OCI-LY1 (cell line): ENCODE measurements at regions not wholly inside any gene's neighbourhood (a gene's known extent, or its start where the extent isn't known, plus 50 kb on each side); places are given as distances from the start of the nearest gene placed in this dataset.

Experiments
- H2AFZ ChIP-seq: fragments of 200-600 bp; sonication (generic), shearing (Covaris generic); 2 replicates; pipeline ENCODE4 v1.6.0; 2014; ENCODE audit warnings: antibody characterized with exemption, mild to moderate bottlenecking, low read length
- H3F3A ChIP-seq: fragments of 200-600 bp; sonication (generic), shearing (Covaris generic); 2 replicates; pipeline ENCODE4 v1.6.0; 2014; ENCODE audit warnings: mild to moderate bottlenecking, antibody characterized with exemption, low read length, moderate library complexity; ENCODE audit not compliant: insufficient read depth
- H3K27ac ChIP-seq: fragments of 200-600 bp; sonication (generic); 2 replicates; pipeline ENCODE4 v1.5.1; 2014; ENCODE audit warnings: low read length, mixed run types, mild to moderate bottlenecking, low read depth; ENCODE audit not compliant: poor library complexity, severe bottlenecking
- H3K27me3 ChIP-seq: fragments of 200-600 bp; sonication (generic); 2 replicates; pipeline ENCODE4 v1.6.0; 2014; ENCODE audit warnings: antibody characterized with exemption, mild to moderate bottlenecking, low read length, moderate library complexity; ENCODE audit not compliant: insufficient read depth
- H3K36me3 ChIP-seq: fragments of 200-600 bp; sonication (generic); 2 replicates; pipeline ENCODE4 v1.6.1; 2014; ENCODE audit warnings: mild to moderate bottlenecking, antibody characterized with exemption, low read length, moderate library complexity, mixed read lengths; ENCODE audit not compliant: insufficient read depth
- H3K4me1 ChIP-seq: fragments of 200-600 bp; sonication (generic); 2 replicates; pipeline ENCODE4 v1.5.1; 2014; ENCODE audit warnings: mild to moderate bottlenecking, low read length, moderate library complexity; ENCODE audit not compliant: insufficient read depth, severe bottlenecking
- H3K4me2 ChIP-seq: fragments of 200-600 bp; sonication (generic), shearing (Covaris generic); 2 replicates; pipeline ENCODE4 v1.6.1; 2014; ENCODE audit warnings: low read length
- H3K4me3 ChIP-seq: fragments of 200-600 bp; sonication (generic); 2 replicates; pipeline ENCODE4 v1.5.1; 2014; ENCODE audit warnings: low read length, low read depth, mild to moderate bottlenecking, mixed read lengths; ENCODE audit not compliant: poor library complexity, severe bottlenecking
- H3K79me2 ChIP-seq: fragments of 200-600 bp; shearing (Covaris generic); 2 replicates; pipeline ENCODE4 v1.6.1; 2016; ENCODE audit warnings: mixed run types, low read length, mixed read lengths; ENCODE audit not compliant: insufficient read depth
- H3K9ac ChIP-seq: fragments of 200-600 bp; sonication (generic), shearing (Covaris generic); 2 replicates; pipeline ENCODE4 v1.6.1; 2014; ENCODE audit warnings: mild to moderate bottlenecking, low read length, mixed read lengths
- H3K9me2 ChIP-seq: fragments of 200-600 bp; sonication (generic), shearing (Covaris generic); 2 replicates; pipeline ENCODE4 v1.6.1; 2014; ENCODE audit warnings: low read depth, mild to moderate bottlenecking, low read length, mixed read lengths
- H3K9me3 ChIP-seq: fragments of 200-600 bp; shearing (Covaris generic); 2 replicates; pipeline ENCODE4 v1.6.1; 2014; ENCODE audit warnings: low read length, mixed read lengths
- H4K20me1 ChIP-seq: fragments of 200-600 bp; sonication (generic), shearing (Covaris generic); 2 replicates; pipeline ENCODE4 v1.6.0; 2016; ENCODE audit warnings: mild to moderate bottlenecking, low read length; ENCODE audit not compliant: insufficient read depth
- EZH2 ChIP-seq: fragments of 200-600 bp; sonication (generic), shearing (Covaris generic); IDR thresholded peaks from 2 replicates; pipeline ENCODE4 v1.8.0; 2017; ENCODE audit warnings: borderline replicate concordance, mixed run types, mild to moderate bottlenecking, antibody characterized with exemption, low read length, moderate library complexity, mixed read lengths
- TF ChIP-seq, protein P1 (sequence below): fragments of 200-600 bp; sonication (generic), shearing (Covaris generic); IDR thresholded peaks from 2 replicates; pipeline ENCODE4 v1.5.1; 2017; ENCODE audit warnings: mild to moderate bottlenecking, antibody characterized with exemption, low read length, moderate library complexity, mixed read lengths

DNA sequence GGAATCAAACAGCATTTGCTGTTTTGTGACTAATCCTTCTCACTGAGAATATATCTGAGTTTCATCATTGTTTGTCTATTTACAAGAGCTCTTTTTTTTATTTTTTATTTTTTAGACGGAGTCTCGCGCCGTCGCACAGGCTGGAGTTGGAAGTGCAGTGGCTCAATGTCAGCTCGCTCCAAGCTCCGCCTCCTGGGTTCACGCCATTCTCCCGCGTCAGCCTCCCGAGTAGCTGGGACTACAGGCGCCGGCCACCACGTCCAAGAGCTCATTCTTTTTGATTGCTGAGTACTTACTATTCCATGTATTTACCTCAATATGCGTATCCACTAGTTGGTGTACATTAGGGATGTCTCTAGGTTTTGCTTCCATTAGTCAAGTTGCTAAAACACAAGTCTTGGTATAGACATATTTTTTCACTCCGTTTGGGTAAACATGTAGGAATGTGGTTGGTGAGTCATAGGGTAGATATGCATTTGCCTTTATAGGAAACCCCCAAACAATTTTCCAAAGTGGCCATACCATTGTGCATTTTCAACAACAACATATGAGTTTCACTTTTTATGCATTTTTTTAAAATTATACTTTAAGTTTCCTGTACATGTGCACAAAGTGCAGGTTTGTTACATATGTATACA is 1005.0 kb upstream of the CDH10 start:
- no peaks in the 10 kb centered on the region for H3K27me3 ChIP-seq
- no peaks in the 10 kb centered on the region for H3K9me2 ChIP-seq
- H4K20me1 ChIP-seq: no peaks in the 10 kb centered on the region
- H3K27ac ChIP-seq: no peak overlapping the region
- no peaks in the 10 kb centered on the region for H3K4me1 ChIP-seq
- H3K4me2 ChIP-seq: no peak overlapping the region
- H3K36me3 ChIP-seq: no peaks in the 10 kb centered on the region
- no peak overlapping the region for H3K4me3 ChIP-seq
- H3F3A ChIP-seq: no peaks in the 10 kb centered on the region
- H3K9me3 ChIP-seq: no peaks in the 10 kb centered on the region
- no peak overlapping the region for H3K9ac ChIP-seq
- no peaks in the 10 kb centered on the region for H3K79me2 ChIP-seq
- TF ChIP-seq, protein P1, sequence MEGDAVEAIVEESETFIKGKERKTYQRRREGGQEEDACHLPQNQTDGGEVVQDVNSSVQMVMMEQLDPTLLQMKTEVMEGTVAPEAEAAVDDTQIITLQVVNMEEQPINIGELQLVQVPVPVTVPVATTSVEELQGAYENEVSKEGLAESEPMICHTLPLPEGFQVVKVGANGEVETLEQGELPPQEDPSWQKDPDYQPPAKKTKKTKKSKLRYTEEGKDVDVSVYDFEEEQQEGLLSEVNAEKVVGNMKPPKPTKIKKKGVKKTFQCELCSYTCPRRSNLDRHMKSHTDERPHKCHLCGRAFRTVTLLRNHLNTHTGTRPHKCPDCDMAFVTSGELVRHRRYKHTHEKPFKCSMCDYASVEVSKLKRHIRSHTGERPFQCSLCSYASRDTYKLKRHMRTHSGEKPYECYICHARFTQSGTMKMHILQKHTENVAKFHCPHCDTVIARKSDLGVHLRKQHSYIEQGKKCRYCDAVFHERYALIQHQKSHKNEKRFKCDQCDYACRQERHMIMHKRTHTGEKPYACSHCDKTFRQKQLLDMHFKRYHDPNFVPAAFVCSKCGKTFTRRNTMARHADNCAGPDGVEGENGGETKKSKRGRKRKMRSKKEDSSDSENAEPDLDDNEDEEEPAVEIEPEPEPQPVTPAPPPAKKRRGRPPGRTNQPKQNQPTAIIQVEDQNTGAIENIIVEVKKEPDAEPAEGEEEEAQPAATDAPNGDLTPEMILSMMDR: no peak
- no peak for TF ChIP-seq EZH2
- H2AFZ ChIP-seq: no peak overlapping the region

DNA sequence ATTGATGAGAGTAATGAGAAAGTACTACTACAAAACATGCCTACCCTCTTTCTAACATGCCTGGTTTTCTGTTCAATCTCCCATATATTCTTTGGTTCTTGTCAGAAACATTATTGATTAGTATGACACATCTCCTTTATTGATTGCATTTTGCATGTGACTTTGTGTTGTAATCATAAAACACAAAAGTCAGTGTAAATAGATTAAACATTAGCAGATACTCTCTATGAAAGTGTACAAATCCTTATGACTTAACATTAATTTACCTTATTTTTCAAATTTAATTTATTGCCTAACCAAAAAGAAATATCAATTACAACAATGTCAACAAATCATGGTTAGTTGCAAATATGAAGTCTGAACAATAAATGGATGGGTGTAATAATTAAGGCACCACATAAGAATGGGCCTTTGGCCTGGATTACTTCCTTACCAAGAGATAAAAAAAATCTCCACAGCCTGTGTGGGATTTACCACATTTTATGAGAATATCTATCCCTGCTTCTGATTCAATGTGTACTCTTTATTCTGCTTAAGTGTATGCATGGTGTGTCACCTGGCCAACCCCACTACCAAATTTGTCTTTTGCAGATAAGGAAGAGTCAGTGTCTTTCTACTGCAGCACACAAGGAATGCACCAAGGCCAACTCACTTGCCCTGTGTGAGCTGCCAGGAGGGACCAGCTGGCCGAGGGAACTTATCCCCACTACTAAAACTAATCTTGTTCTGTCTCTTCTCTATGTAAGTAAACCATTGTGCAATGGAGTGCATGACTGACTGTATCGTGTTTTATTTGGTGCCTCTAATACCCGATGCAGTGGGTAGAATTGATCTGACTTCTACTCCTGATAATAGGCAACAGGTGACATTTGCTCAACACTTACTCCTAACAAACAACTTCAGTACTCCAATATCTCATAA is 1001.9 kb upstream of the CDH10 start:
- Histone ChIP-seq H3K9me3 (no peaks in the 10 kb centered on the region), H3K4me3 (no peak overlapping the region), H2AFZ (no peak overlapping the region), H4K20me1 (no peaks in the 10 kb centered on the region), H3K9ac (no peak overlapping the region), H3K4me1 (no peaks in the 10 kb centered on the region), H3K9me2 (no peaks in the 10 kb centered on the region), H3F3A (no peaks in the 10 kb centered on the region), H3K36me3 (no peaks in the 10 kb centered on the region), H3K4me2 (no peak overlapping the region), H3K27ac (no peak overlapping the region), H3K79me2 (no peaks in the 10 kb centered on the region), H3K27me3 (no peaks in the 10 kb centered on the region)
- no peak for TF ChIP-seq EZH2
- TF ChIP-seq, protein P1: no peak

DNA sequence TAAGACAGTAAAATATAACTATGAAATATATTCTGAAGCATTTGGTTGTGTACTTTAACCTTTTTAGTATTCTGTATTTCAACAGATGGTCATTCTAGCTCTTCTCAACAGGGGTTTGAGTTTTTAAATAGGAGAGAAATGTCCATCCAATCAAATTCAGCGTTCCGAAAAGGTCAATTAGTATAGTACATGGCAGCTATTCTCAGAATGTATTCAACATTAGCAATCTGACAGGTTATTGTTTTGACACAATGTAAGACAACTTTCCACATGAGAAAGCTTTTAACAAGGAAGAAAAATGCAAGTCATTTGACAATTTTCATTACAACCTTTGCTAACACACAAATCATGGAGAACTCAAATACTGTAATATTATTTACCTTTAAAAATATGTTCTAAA is 996.3 kb upstream of the CDH10 start:
- H3K27ac ChIP-seq: no peak overlapping the region
- H3K79me2 ChIP-seq: no peaks in the 10 kb centered on the region
- TF ChIP-seq EZH2: no peak
- TF ChIP-seq, protein P1: no peak
- H3K27me3 ChIP-seq: no peaks in the 10 kb centered on the region
- no peaks in the 10 kb centered on the region for H3F3A ChIP-seq
- no peaks in the 10 kb centered on the region for H3K9me2 ChIP-seq
- H3K4me2 ChIP-seq: no peak overlapping the region
- no peaks in the 10 kb centered on the region for H3K4me1 ChIP-seq
- H3K4me3 ChIP-seq: no peak overlapping the region
- no peak overlapping the region for H2AFZ ChIP-seq
- H4K20me1 ChIP-seq: no peaks in the 10 kb centered on the region
- no peaks in the 10 kb centered on the region for H3K36me3 ChIP-seq
- no peaks in the 10 kb centered on the region for H3K9me3 ChIP-seq
- H3K9ac ChIP-seq: no peak overlapping the region
